ENCODE measurements at regions not wholly inside any gene's neighbourhood (a gene's known extent, or its start where the extent isn't known, plus 50 kb on each side); places are given as distances from the start of the nearest gene placed in this dataset.

GRCh38 chr7:118372530-118372929 lies 148.0 kb downstream of the ANKRD7 start:
- no peak overlapping the region for H3K4me3 ChIP-seq (ENCODE audit: low read depth, low read length)
- ChIA-PET CTCF (no interaction called here), POLR2A (no interaction called here)
- no peaks in the 10 kb centered on the region for H3K27me3 ChIP-seq (ENCODE audit: control insufficient read depth, insufficient read depth, low read length)
- no peak for DNase-seq (ENCODE audit: low read depth, low spot score)
- no peak overlapping the region for H3K27ac ChIP-seq (ENCODE audit: low read depth, low read length)
- no peak for TF ChIP-seq CTCF (IDR thresholded peaks at IDR 0.05; ENCODE audit: low read depth, low read length)
- no peaks in the 10 kb centered on the region for H3K9me3 ChIP-seq (ENCODE audit: control insufficient read depth, insufficient read depth, low read length)

- Histone ChIP-seq H3K27ac (ENCODE audit: low read depth, low read length) (no peak overlapping the region), H3K27me3 (ENCODE audit: control insufficient read depth, insufficient read depth, low read length) (no peaks in the 10 kb centered on the region), H3K4me3 (ENCODE audit: low read depth, low read length) (no peak overlapping the region), H3K9me3 (ENCODE audit: control insufficient read depth, insufficient read depth, low read length) (no peaks in the 10 kb centered on the region)
- no peak for DNase-seq (ENCODE audit: low read depth, low spot score)
- ChIA-PET CTCF (no interaction called here), POLR2A (no interaction called here)
- TF ChIP-seq CTCF (IDR thresholded peaks at IDR 0.05; ENCODE audit: low read depth, low read length): no peak
Observed at GRCh38 chr7:118389629-118390028, 165.1 kb downstream of the ANKRD7 start.

GRCh38 chr7:118404211-118404610 lies 179.7 kb downstream of the ANKRD7 start:
- Histone ChIP-seq H3K9me3 (ENCODE audit: control insufficient read depth, insufficient read depth, low read length) (no peaks in the 10 kb centered on the region), H3K27me3 (ENCODE audit: control insufficient read depth, insufficient read depth, low read length) (no peaks in the 10 kb centered on the region), H3K27ac (ENCODE audit: low read depth, low read length) (no peak overlapping the region), H3K4me3 (ENCODE audit: low read depth, low read length) (no peak overlapping the region)
- TF ChIP-seq CTCF (IDR thresholded peaks at IDR 0.05; ENCODE audit: low read depth, low read length): no peak
- POLR2A ChIA-PET: no interaction called here
- CTCF ChIA-PET: no interaction called here
- DNase-seq (ENCODE audit: low read depth, low spot score): no peak

- POLR2A ChIA-PET: no interaction called here
- Histone ChIP-seq H3K27me3 (ENCODE audit: control insufficient read depth, insufficient read depth, low read length) (no peaks in the 10 kb centered on the region), H3K27ac (ENCODE audit: low read depth, low read length) (no peak overlapping the region), H3K4me3 (ENCODE audit: low read depth, low read length) (no peak overlapping the region), H3K9me3 (ENCODE audit: control insufficient read depth, insufficient read depth, low read length) (no peaks in the 10 kb centered on the region)
- no peak for DNase-seq (ENCODE audit: low read depth, low spot score)
- CTCF ChIA-PET: no interaction called here
- no peak for TF ChIP-seq CTCF (IDR thresholded peaks at IDR 0.05; ENCODE audit: low read depth, low read length)
Observed at GRCh38 chr7:118418433-118418832, 193.9 kb downstream of the ANKRD7 start.

GRCh38 chr7:118420888-118421287 lies 196.4 kb downstream of the ANKRD7 start:
- POLR2A ChIA-PET: no interaction called here
- TF ChIP-seq CTCF (IDR thresholded peaks at IDR 0.05; ENCODE audit: low read depth, low read length): no peak

More at GRCh38 chr7:118420888-118421287, 196.4 kb downstream of the ANKRD7 start:
- Histone ChIP-seq H3K4me3 (ENCODE audit: low read depth, low read length) (no peak overlapping the region), H3K9me3 (ENCODE audit: control insufficient read depth, insufficient read depth, low read length) (no peaks in the 10 kb centered on the region), H3K27me3 (ENCODE audit: control insufficient read depth, insufficient read depth, low read length) (no peaks in the 10 kb centered on the region), H3K27ac (ENCODE audit: low read depth, low read length) (no peak overlapping the region)
- DNase-seq (ENCODE audit: low read depth, low spot score): no peak
- CTCF ChIA-PET: no interaction called here

Measured in AG04450 (cell line).